Esophagus muscularis mucosa (tissue), 4 donors: ENCODE measurements at regions not wholly inside any gene's neighbourhood (a gene's known extent, or its start where the extent isn't known, plus 50 kb on each side); places are given as distances from the start of the nearest gene placed in this dataset.

Experiments
- CTCF ChIP-seq, 3 experiments: fragments of 200-600 bp in 2 of 3; fragments of 450-650 bp in 1 of 3; sonication (generic) in 2 of 3; IDR thresholded peaks; one replicate each; pipeline ENCODE4 v1.5.1; 2017 to 2019; ENCODE audit warnings: antibody characterized with exemption in 3 of 3, mild to moderate bottlenecking in 2 of 3, moderate library complexity in 1 of 3
- EP300 ChIP-seq: sonication (generic); formaldehyde crosslinking; IDR thresholded peaks from one replicate; pipeline ENCODE4 v1.6.1; 2017; ENCODE audit warnings: antibody characterized with exemption
- POLR2A ChIP-seq: fragments of 450-650 bp; IDR thresholded peaks from one replicate; pipeline ENCODE4 v1.6.1; 2017; ENCODE audit warnings: antibody characterized with exemption, moderate library complexity, mild to moderate bottlenecking, low read depth
- POLR2AphosphoS5 ChIP-seq, 2 donors: sonication (generic); formaldehyde crosslinking; IDR thresholded peaks; one replicate each; pipeline ENCODE4 v1.6.1; 2017; ENCODE audit warnings: antibody characterized with exemption in 2 of 2

GRCh38 chr4:170599894-170600293 lies 510.1 kb upstream of the AADAT start:
- TF ChIP-seq CTCF (IDR thresholded peaks at IDR 0.05) (no peak), EP300 (no peak), POLR2A (no peak), POLR2AphosphoS5 (IDR thresholded peaks at IDR 0.05) (no peak)
